ENCODE measurements at regions not wholly inside any gene's neighbourhood (a gene's known extent, or its start where the extent isn't known, plus 50 kb on each side); places are given as distances from the start of the nearest gene placed in this dataset.
"Not testable (repeated sequence)": the region's sequence is repeated elsewhere in the genome, so short reads cannot be mapped to it uniquely, and the experiment has no call there.

DNA sequence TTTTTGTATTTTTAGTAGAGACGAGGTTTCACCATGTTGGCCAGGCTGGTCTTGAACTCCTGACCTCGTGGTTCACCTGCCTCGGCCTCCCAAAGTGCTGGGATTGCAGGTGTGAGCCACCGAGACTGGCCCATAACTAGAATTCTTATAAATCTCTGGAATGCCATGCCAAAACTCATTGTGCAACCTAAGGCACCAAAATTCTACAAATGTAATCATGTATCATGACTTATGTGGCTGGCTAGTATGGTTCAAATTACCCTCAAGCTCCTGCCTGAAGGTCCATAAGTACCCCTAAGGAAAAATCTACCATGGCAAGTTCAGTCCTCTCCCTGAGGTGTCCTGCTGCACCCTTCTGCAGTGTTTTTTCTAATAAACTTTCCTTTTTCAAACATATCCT is 63.8 kb upstream of the CSF1 start:
- H3K27me3 ChIP-seq (ENCODE audit: control insufficient read depth, insufficient read depth, low read length), result no peaks in the 10 kb centered on the region
- FAIRE-seq (no peak), DNase-seq (ENCODE audit: low read depth) (no peak)
- no peaks in the 10 kb centered on the region for H3K36me3 ChIP-seq (ENCODE audit: control insufficient read depth, insufficient read depth, low read length)
- H3K4me3 ChIP-seq (ENCODE audit: low read depth, low read length), result no peak overlapping the region
- TF ChIP-seq, protein P1, sequence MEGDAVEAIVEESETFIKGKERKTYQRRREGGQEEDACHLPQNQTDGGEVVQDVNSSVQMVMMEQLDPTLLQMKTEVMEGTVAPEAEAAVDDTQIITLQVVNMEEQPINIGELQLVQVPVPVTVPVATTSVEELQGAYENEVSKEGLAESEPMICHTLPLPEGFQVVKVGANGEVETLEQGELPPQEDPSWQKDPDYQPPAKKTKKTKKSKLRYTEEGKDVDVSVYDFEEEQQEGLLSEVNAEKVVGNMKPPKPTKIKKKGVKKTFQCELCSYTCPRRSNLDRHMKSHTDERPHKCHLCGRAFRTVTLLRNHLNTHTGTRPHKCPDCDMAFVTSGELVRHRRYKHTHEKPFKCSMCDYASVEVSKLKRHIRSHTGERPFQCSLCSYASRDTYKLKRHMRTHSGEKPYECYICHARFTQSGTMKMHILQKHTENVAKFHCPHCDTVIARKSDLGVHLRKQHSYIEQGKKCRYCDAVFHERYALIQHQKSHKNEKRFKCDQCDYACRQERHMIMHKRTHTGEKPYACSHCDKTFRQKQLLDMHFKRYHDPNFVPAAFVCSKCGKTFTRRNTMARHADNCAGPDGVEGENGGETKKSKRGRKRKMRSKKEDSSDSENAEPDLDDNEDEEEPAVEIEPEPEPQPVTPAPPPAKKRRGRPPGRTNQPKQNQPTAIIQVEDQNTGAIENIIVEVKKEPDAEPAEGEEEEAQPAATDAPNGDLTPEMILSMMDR (IDR thresholded peaks at IDR 0.05; ENCODE audit: insufficient read depth, low read length, severe bottlenecking), result no peak

DNA sequence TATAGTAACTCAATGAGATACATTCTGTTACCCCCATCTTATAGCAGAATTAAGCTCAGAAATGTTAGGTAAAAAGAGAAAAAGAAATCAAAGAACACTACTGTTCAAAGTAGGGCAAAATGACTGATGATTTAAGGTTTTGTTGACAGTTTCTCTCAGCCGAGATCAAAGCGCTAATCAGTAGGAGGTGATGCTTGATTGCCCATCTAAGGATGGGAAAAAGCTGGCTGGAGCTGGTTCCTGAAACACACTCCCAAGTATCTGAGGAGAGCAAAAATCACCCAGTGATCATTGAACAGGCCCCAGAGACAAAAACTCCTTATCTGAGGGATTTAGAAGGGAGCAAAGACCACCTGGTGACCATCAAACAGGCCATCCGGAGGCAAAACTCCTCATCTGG is 64.5 kb upstream of the CSF1 start:
- H3K4me3 ChIP-seq (ENCODE audit: low read depth, low read length), result no peak overlapping the region
- H3K36me3 ChIP-seq (ENCODE audit: control insufficient read depth, insufficient read depth, low read length), result no peaks in the 10 kb centered on the region
- FAIRE-seq (no peak), DNase-seq (ENCODE audit: low read depth) (no peak)
- TF ChIP-seq, protein P1 (IDR thresholded peaks at IDR 0.05; ENCODE audit: insufficient read depth, low read length, severe bottlenecking), result no peak
- no peaks in the 10 kb centered on the region for H3K27me3 ChIP-seq (ENCODE audit: control insufficient read depth, insufficient read depth, low read length)

DNA sequence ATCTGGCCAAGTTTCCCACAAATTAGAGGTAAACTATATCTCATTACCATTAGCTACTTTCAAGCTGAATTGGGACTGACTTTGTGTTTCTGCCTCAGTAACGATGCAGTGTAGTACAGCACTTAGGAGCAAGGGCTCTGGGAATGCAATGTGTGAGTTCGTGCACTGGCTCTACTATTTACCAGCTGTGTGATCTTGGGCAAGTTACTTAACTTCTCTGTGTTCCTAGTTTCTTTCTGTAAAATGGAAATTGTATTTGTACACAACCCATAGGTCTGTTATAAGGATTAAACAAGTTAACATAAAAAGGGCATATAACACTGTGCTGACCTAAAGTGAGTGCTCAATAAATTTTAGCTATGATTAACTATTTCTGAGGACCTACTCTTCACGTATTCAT is 65.0 kb upstream of the CSF1 start:
- DNase-seq (ENCODE audit: low read depth) (no peak), FAIRE-seq (no peak)
- TF ChIP-seq, protein P1 (IDR thresholded peaks at IDR 0.05; ENCODE audit: insufficient read depth, low read length, severe bottlenecking), result no peak
- H3K4me3 ChIP-seq (ENCODE audit: low read depth, low read length), result no peak overlapping the region
- no peaks in the 10 kb centered on the region for H3K27me3 ChIP-seq (ENCODE audit: control insufficient read depth, insufficient read depth, low read length)
- no peaks in the 10 kb centered on the region for H3K36me3 ChIP-seq (ENCODE audit: control insufficient read depth, insufficient read depth, low read length)

DNA sequence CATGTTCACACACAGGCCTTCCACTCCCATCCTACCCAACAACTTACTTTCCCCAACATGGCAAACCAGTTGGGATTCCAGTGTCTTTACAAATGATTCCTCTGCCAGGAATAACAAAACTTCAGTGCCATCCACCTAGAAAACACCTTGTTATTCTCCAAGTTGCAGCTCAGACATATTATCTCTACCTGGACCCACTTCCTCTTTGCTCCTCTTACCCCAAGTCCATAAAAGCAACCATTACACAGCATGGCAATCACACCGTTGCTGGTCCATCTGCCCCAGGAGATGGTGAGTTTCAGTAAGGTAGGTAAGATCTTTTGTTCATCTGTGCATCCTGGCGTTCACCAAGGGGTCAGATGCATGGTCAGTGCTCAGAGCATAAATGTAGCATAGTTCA is 66.0 kb upstream of the CSF1 start:
- Histone ChIP-seq H3K36me3 (ENCODE audit: control insufficient read depth, insufficient read depth, low read length) (no peaks in the 10 kb centered on the region), H3K27me3 (ENCODE audit: control insufficient read depth, insufficient read depth, low read length) (no peaks in the 10 kb centered on the region), H3K4me3 (ENCODE audit: low read depth, low read length) (no peak overlapping the region)
- no peak for FAIRE-seq
- DNase-seq (ENCODE audit: low read depth), result no peak
- TF ChIP-seq, protein P1 (IDR thresholded peaks at IDR 0.05; ENCODE audit: insufficient read depth, low read length, severe bottlenecking), result no peak

DNA sequence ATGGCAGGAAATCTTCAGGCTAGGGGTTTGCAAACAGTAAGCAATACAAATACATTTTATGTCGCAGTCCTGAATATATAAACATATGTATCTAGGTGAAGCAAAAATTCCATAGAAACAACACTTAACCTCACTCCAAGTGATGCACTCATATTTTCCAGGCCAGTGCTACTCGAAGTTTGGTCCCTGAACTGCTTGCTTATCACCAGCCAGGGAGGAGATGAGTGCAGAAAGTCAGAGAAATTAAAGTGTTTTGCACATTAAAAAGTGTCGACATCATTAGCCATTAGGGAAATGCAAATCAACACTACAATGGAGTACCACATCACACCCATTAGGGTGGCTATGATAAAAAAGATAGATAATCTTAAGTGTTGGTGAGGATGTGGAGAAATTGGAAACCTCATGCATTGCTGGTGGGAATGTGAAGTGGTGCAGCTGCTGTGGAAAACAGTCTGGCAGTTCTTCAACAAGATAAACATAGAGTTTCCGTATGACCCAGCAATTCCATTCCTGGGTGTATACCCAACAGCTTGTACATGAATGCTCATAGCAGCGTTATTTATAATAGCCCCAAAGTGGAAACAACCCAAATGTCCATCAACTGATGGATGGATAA is 70.5 kb upstream of the CSF1 start:
- DNase-seq (ENCODE audit: low read depth), result no peak
- Histone ChIP-seq H3K4me3 (ENCODE audit: low read depth, low read length) (no peak overlapping the region), H3K36me3 (ENCODE audit: control insufficient read depth, insufficient read depth, low read length) (no peaks in the 10 kb centered on the region), H3K27me3 (ENCODE audit: control insufficient read depth, insufficient read depth, low read length) (no peaks in the 10 kb centered on the region)
- TF ChIP-seq, protein P1 (IDR thresholded peaks at IDR 0.05; ENCODE audit: insufficient read depth, low read length, severe bottlenecking), result no peak
- FAIRE-seq, result no peak

DNA sequence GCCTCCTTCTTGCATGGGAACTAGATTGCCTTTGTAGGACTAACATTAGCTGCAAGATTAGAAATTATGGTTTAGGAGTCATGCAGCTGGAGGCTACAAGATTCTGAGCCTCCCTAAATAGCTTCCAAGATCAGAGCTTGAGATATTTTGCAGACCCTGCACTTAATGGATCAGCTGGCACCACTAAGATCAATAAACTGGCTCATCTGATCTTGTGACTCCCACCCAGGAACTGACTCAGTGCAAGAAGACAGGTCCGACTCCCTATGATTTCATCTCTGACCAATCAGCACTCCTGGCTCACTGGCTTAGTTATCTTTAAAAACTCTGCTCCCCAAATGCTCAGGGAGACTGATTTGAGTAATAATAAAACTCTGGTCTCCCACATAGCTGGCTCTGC is 71.4 kb upstream of the CSF1 start:
- peak; percentile 68 for DNase-seq (ENCODE audit: low read depth)
- FAIRE-seq; H3K36me3 ChIP-seq (ENCODE audit: control insufficient read depth, insufficient read depth, low read length): not testable (repeated sequence)

More for the DNA sequence above, 71.4 kb upstream of the CSF1 start:
- H3K27me3 ChIP-seq (ENCODE audit: control insufficient read depth, insufficient read depth, low read length); H3K4me3 ChIP-seq (ENCODE audit: low read depth, low read length): not testable (repeated sequence)
